K562 (cell line): ENCODE measurements at regions not wholly inside any gene's neighbourhood (a gene's known extent, or its start where the extent isn't known, plus 50 kb on each side); places are given as distances from the start of the nearest gene placed in this dataset.

Source experiments
- ATAC-seq: fragments of 200-7000 bp; cut with Tn5 transposase; 3 replicates; pipeline ENCODE4 v1.9.1; 2020; ENCODE audit warnings: moderate library complexity
- BruUV-seq: library from RNA; stranded (reverse); fragments of 400-500 nt; replicated peaks from 2 replicates; lab custom pipeline; 2021; lab: Mats Ljungman, UMichigan
- CTCF ChIA-PET: fragments of 300-600 bp; formaldehyde crosslinking; extraction: SDS; loops from one replicate; lab custom pipeline; 2021; ENCODE audit warnings: low intra/inter-chr PET ratio; lab: Yijun Ruan, JAX
- POLR2A ChIA-PET: fragments of 300-600, 350-650 bp; sonication (Branson Sonifier 250); formaldehyde crosslinking; extraction: SDS; loops from one replicate; lab custom pipeline; 2021; ENCODE audit warnings: antibody characterized with exemption, inconsistent platforms; lab: Yijun Ruan, JAX
- DNase-seq, 4 experiments: peaks; one replicate each; pipeline versions ENCODE4 v3.0.0 to v3.0.0-alpha.2; 2011 to 2018; ENCODE audit warnings: low spot score in 3 of 4, mixed read lengths in 3 of 4; ENCODE audit errors: extremely low read depth in 1 of 4
- FAIRE-seq: peaks from 2 replicates; lab custom pipeline; 2011; peaks lifted over from hg19 to GRCh38; lab: Jason Lieb, UNC
- H2AFZ ChIP-seq: 2 replicates; pipeline ENCODE4 v1.6.0; 2011; ENCODE audit warnings: low read depth, low read length, control low read depth, inconsistent platforms
- H3K27ac ChIP-seq: fragments of 200-600 bp; 3 replicates; pipeline ENCODE4 v1.8.0; 2011; ENCODE audit warnings: low read depth, mild to moderate bottlenecking, control low read depth, inconsistent platforms, low read length, moderate library complexity, mixed read lengths; ENCODE audit errors: extremely low read depth
- H3K27me3 ChIP-seq, 2 experiments: fragments of 300-600 bp in 1 of 2; 2 replicates in 1 of 2; 3 replicates in 1 of 2; pipeline versions ENCODE4 v1.6.0 to v1.8.0; 2011; ENCODE audit warnings: inconsistent platforms in 2 of 2, low read length in 2 of 2, mild to moderate bottlenecking in 1 of 2, mixed read lengths in 1 of 2, moderate library complexity in 1 of 2; ENCODE audit not compliant: control insufficient read depth in 2 of 2, insufficient read depth in 2 of 2
- H3K36me3 ChIP-seq: fragments of 300-600 bp; 3 replicates; pipeline ENCODE4 v1.8.0; 2011; ENCODE audit warnings: mild to moderate bottlenecking, low read length, inconsistent platforms; ENCODE audit not compliant: control insufficient read depth, insufficient read depth
- H3K4me1 ChIP-seq, 2 experiments: fragments of 200-600 bp in 1 of 2; replicated peaks in 1 of 2; 2 replicates in 1 of 2; 3 replicates in 1 of 2; pipeline versions ENCODE4 v1.5.1 to v1.8.0; 2011; ENCODE audit warnings: inconsistent platforms in 2 of 2, low read length in 2 of 2, mild to moderate bottlenecking in 1 of 2, mixed read lengths in 1 of 2, moderate library complexity in 1 of 2; ENCODE audit not compliant: control insufficient read depth in 2 of 2, insufficient read depth in 2 of 2
- H3K4me2 ChIP-seq: 2 replicates; pipeline ENCODE4 v1.6.1; 2011; ENCODE audit warnings: low read length, control low read depth, inconsistent platforms, mixed read lengths; ENCODE audit not compliant: insufficient read depth
- H3K4me3 ChIP-seq: fragments of 200-600 bp; sonication (generic), shearing (Covaris generic); 2 replicates; pipeline ENCODE4 v1.5.1; 2016; ENCODE audit warnings: control low read depth, inconsistent platforms
- H3K79me2 ChIP-seq: fragments of 200-600 bp; 3 replicates; pipeline ENCODE4 v1.8.0; 2011; ENCODE audit warnings: low read length, inconsistent platforms; ENCODE audit not compliant: control insufficient read depth, insufficient read depth
- H3K9ac ChIP-seq, 2 experiments: 2 replicates each; pipeline versions ENCODE4 v1.6.0 to v1.6.1; 2011; ENCODE audit warnings: low read depth in 2 of 2, low read length in 2 of 2, control low read depth in 1 of 2, inconsistent platforms in 1 of 2, mild to moderate bottlenecking in 1 of 2, mixed read lengths in 1 of 2; ENCODE audit not compliant: insufficient read depth in 1 of 2
- H3K9me1 ChIP-seq: one replicate; pipeline ENCODE4 v1.6.0; 2011; ENCODE audit warnings: inconsistent platforms, mild to moderate bottlenecking, low read length, moderate library complexity; ENCODE audit not compliant: control insufficient read depth, insufficient read depth
- H3K9me3 ChIP-seq: replicated peaks from 2 replicates; pipeline ENCODE4 v1.5.1; 2011; ENCODE audit warnings: low read depth, low read length, inconsistent platforms; ENCODE audit not compliant: control insufficient read depth, insufficient read depth
- H4K20me1 ChIP-seq: replicated peaks from 2 replicates; pipeline ENCODE4 v1.6.1; 2011; ENCODE audit warnings: low read length, inconsistent platforms, mixed read lengths; ENCODE audit not compliant: control insufficient read depth, insufficient read depth
- CHD7 ChIP-seq: fragments of 200-600 bp; sonication (generic); IDR thresholded peaks from one replicate; pipeline ENCODE4 v1.6.1; 2012; ENCODE audit warnings: mild to moderate bottlenecking, low read depth, low read length, inconsistent platforms
- DNMT1 ChIP-seq: fragments of 450-650 bp; IDR thresholded peaks from 2 replicates; pipeline ENCODE4 v1.6.1; 2016; ENCODE audit warnings: antibody characterized with exemption, mild to moderate bottlenecking
- MEF2A ChIP-seq: IDR thresholded peaks from 2 replicates; pipeline ENCODE4 v1.6.1; 2011; ENCODE audit warnings: low read depth, mild to moderate bottlenecking, low read length, moderate library complexity; ENCODE audit not compliant: control insufficient read depth
- NR2C2 ChIP-seq, 2 experiments: fragments of 200-800 bp in 1 of 2; sonication (Bioruptor generic) in 1 of 2; sonication (generic) in 1 of 2; formaldehyde crosslinking in 1 of 2; IDR thresholded peaks; 2 replicates each; pipeline versions ENCODE4 v1.6.1 to v1.8.0; 2016 to 2022; ENCODE audit warnings: mild to moderate bottlenecking in 1 of 2, missing compliant biosample characterization in 1 of 2, missing genetic modification characterization in 1 of 2, missing genetic modification reagents in 1 of 2
- RNF2 ChIP-seq: sonication (generic); IDR thresholded peaks from 2 replicates; pipeline ENCODE4 v1.6.1; 2016
- SNRNP70 ChIP-seq: fragments of 200-400 bp; formaldehyde crosslinking; optimal IDR thresholded peaks from 2 replicates; pipeline ENCODE3; 2017; ENCODE audit warnings: low read depth, low read length
- THAP7 ChIP-seq: fragments of 250-450 bp; sonication (Bioruptor Pico); IDR thresholded peaks from 2 replicates; pipeline ENCODE4 v1.5.0; 2021
- ZFP36 ChIP-seq: fragments of 150-350 bp; IDR thresholded peaks from 2 replicates; pipeline ENCODE4 v1.6.1; 2018; ENCODE audit warnings: low read length, low read depth; ENCODE audit not compliant: partially characterized antibody
- in situ Hi-C: fragments of 300-500 bp; cut with MboI; formaldehyde crosslinking; loops from 4 replicates; pipeline ENCODE4 v1.15.0; 2018; ENCODE audit warnings: inconsistent platforms, mixed read lengths
- intact Hi-C: fragments of 100-400 bp; cut with micrococcal nuclease; formaldehyde crosslinking; loops from 2 replicates; pipeline ENCODE4 v1.14.2; 2022
- TF ChIP-seq, protein P1 (sequence below): fragments of 250-450 bp; sonication (Bioruptor Pico); IDR thresholded peaks from 2 replicates; pipeline ENCODE4 v1.8.0; 2021; ENCODE audit warnings: mild to moderate bottlenecking, moderate library complexity

GRCh38 chr13:34857558-34858325 is 84.3 kb upstream of the NBEA start:
- ATAC-seq, result no peak
- BruUV-seq, result no TSS peak
- ChIA-PET CTCF (no interaction called here), POLR2A (no interaction called here)
- intact Hi-C loops (no loop called here), in situ Hi-C loops (no loop called here)
- H3K27ac ChIP-seq, result no peak overlapping the region
- H2AFZ ChIP-seq, result no peak overlapping the region
- no peaks in the 10 kb centered on the region for H3K36me3 ChIP-seq
- no peaks in the 10 kb centered on the region for H3K4me1 ChIP-seq
- FAIRE-seq, result no peak
- no peak overlapping the region for H3K4me3 ChIP-seq
- no peaks in the 10 kb centered on the region for H4K20me1 ChIP-seq
- H3K79me2 ChIP-seq, result no peaks in the 10 kb centered on the region
- H3K9me3 ChIP-seq, result no peaks in the 10 kb centered on the region
- H3K4me2 ChIP-seq, result no peak overlapping the region
- no peak for DNase-seq
- H3K9ac ChIP-seq, result no peak overlapping the region
- no peaks in the 10 kb centered on the region for H3K9me1 ChIP-seq
- no peaks in the 10 kb centered on the region for H3K27me3 ChIP-seq
- TF ChIP-seq NR2C2 (CRISPR knock-in tag; IDR thresholded peaks at IDR 0.05), result no peak
- TF ChIP-seq NR2C2 (tag; IDR thresholded peaks at IDR 0.05), result no peak
- TF ChIP-seq SNRNP70, result no peak
- TF ChIP-seq DNMT1, result no peak
- TF ChIP-seq ZFP36, result no peak
- no peak for TF ChIP-seq MEF2A
- TF ChIP-seq RNF2, result no peak
- TF ChIP-seq CHD7, result no peak
- no peak for TF ChIP-seq THAP7 (CRISPR knock-in tag)
- TF ChIP-seq, protein P1, sequence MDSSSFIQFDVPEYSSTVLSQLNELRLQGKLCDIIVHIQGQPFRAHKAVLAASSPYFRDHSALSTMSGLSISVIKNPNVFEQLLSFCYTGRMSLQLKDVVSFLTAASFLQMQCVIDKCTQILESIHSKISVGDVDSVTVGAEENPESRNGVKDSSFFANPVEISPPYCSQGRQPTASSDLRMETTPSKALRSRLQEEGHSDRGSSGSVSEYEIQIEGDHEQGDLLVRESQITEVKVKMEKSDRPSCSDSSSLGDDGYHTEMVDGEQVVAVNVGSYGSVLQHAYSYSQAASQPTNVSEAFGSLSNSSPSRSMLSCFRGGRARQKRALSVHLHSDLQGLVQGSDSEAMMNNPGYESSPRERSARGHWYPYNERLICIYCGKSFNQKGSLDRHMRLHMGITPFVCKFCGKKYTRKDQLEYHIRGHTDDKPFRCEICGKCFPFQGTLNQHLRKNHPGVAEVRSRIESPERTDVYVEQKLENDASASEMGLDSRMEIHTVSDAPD (CRISPR knock-in tag), result no peak
